CD8-positive, alpha-beta memory T cell (primary cell): ENCODE measurements at regions not wholly inside any gene's neighbourhood (a gene's known extent, or its start where the extent isn't known, plus 50 kb on each side); places are given as distances from the start of the nearest gene placed in this dataset.

Experiments used
- CTCF ChIA-PET: fragments of 350-600 bp; sonication (Branson Sonifier 250); formaldehyde crosslinking; loops from one replicate; lab custom pipeline; 2021; ENCODE audit warnings: antibody characterized with exemption; lab: Charles Lee
- POLR2A ChIA-PET: fragments of 350-600 bp; sonication (Branson Sonifier 250); formaldehyde crosslinking; loops from one replicate; lab custom pipeline; 2021; ENCODE audit warnings: antibody characterized with exemption; lab: Charles Lee
- DNase-seq, 5 donors: peaks; one replicate each; pipeline versions ENCODE4 v3.0.0 to v3.0.0-alpha.2; 2020 to 2022; ENCODE audit warnings: mixed read lengths in 1 of 5
- H3K27ac ChIP-seq: one replicate; pipeline ENCODE4 v1.7.0; 2013; ENCODE audit warnings: low read depth, mild to moderate bottlenecking, low read length, moderate library complexity
- H3K27me3 ChIP-seq: 2 replicates; pipeline ENCODE4 v1.7.0; 2013; ENCODE audit warnings: low read length, mild to moderate bottlenecking; ENCODE audit not compliant: insufficient read depth, poor library complexity, severe bottlenecking
- H3K36me3 ChIP-seq: 2 replicates; pipeline ENCODE4 v1.7.0; 2013; ENCODE audit warnings: mild to moderate bottlenecking, low read length, moderate library complexity; ENCODE audit not compliant: insufficient read depth
- H3K4me1 ChIP-seq: 2 replicates; pipeline ENCODE4 v1.7.0; 2013; ENCODE audit warnings: mild to moderate bottlenecking, low read length, moderate library complexity; ENCODE audit not compliant: insufficient read depth
- H3K4me3 ChIP-seq: 2 replicates; pipeline ENCODE4 v1.7.0; 2013; ENCODE audit warnings: mild to moderate bottlenecking, low read length
- H3K9me3 ChIP-seq: 2 replicates; pipeline ENCODE4 v1.7.0; 2013; ENCODE audit warnings: mild to moderate bottlenecking, low read length
- H3K27ac Mint-ChIP-seq, 8 donors: one replicate each; pipeline ENCODE4 v1.8.0; 2020 to 2021; ENCODE audit warnings: mixed read lengths in 8 of 8, mild to moderate bottlenecking in 6 of 8, inconsistent platforms in 3 of 8, moderate library complexity in 3 of 8
- H3K27me3 Mint-ChIP-seq, 2 donors: one replicate each; pipeline ENCODE4 v1.8.0; 2020 to 2021; ENCODE audit warnings: mixed read lengths in 2 of 2, mild to moderate bottlenecking in 1 of 2, moderate library complexity in 1 of 2
- H3K36me3 Mint-ChIP-seq, 3 donors: one replicate each; pipeline ENCODE4 v1.8.0; 2020 to 2021; ENCODE audit warnings: mixed read lengths in 3 of 3, inconsistent platforms in 1 of 3, mild to moderate bottlenecking in 1 of 3
- H3K4me1 Mint-ChIP-seq, 3 donors: one replicate each; pipeline ENCODE4 v1.8.0; 2020 to 2021; ENCODE audit warnings: mixed read lengths in 3 of 3, inconsistent platforms in 1 of 3, mild to moderate bottlenecking in 1 of 3
- H3K4me3 Mint-ChIP-seq, 7 donors: one replicate each; pipeline ENCODE4 v1.8.0; 2020 to 2021; ENCODE audit warnings: mixed read lengths in 7 of 7, mild to moderate bottlenecking in 6 of 7, moderate library complexity in 4 of 7, inconsistent platforms in 2 of 7
- H3K9me3 Mint-ChIP-seq, 5 donors: one replicate each; pipeline ENCODE4 v1.8.0; 2020 to 2022; ENCODE audit warnings: mixed read lengths in 5 of 5, mild to moderate bottlenecking in 3 of 5, moderate library complexity in 2 of 5, inconsistent platforms in 1 of 5

- no peak overlapping the region for H3K4me3 ChIP-seq
- H3K27me3 Mint-ChIP-seq: peaks cover 3 to 7% of the 10 kb centered on the region in 2 donors
- H3K4me1 Mint-ChIP-seq: no peaks in the 10 kb centered on the region
- no peak overlapping the region for H3K27ac Mint-ChIP-seq
- H3K4me3 Mint-ChIP-seq: no peak overlapping the region
- ChIA-PET POLR2A (no interaction called here), CTCF (no interaction called here)
- H3K36me3 Mint-ChIP-seq: no peaks in the 10 kb centered on the region
- no peaks in the 10 kb centered on the region for H3K27me3 ChIP-seq
- H3K9me3 ChIP-seq: no peaks in the 10 kb centered on the region
- DNase-seq: no peak
- H3K9me3 Mint-ChIP-seq: peaks cover 0 to 4% (median 0%) of the 10 kb centered on the region in 5 donors
- H3K27ac ChIP-seq: no peak overlapping the region
- no peaks in the 10 kb centered on the region for H3K36me3 ChIP-seq
- H3K4me1 ChIP-seq: no peaks in the 10 kb centered on the region
Observed at GRCh38 chr22:27557286-27558008, 244.1 kb downstream of the MN1 start.

- no peak overlapping the region for H3K27ac Mint-ChIP-seq
Observed at GRCh38 chr22:27558658-27559371, 242.7 kb downstream of the MN1 start.

GRCh38 chr22:27560781-27561180 is 240.8 kb downstream of the MN1 start:
- ChIA-PET POLR2A (no interaction called here), CTCF (no interaction called here)
- H3K4me3 ChIP-seq: no peak overlapping the region
- Mint-ChIP-seq H3K27me3 (peaks cover 0 to 6% of the 10 kb centered on the region in 2 donors), H3K4me3 (no peak overlapping the region), H3K27ac (no peak overlapping the region), H3K36me3 (no peaks in the 10 kb centered on the region), H3K4me1 (no peaks in the 10 kb centered on the region), H3K9me3 (peaks cover 0 to 5% (median 2%) of the 10 kb centered on the region in 5 donors)
- no peak for DNase-seq
- no peak overlapping the region for H3K27ac ChIP-seq
- no peaks in the 10 kb centered on the region for H3K9me3 ChIP-seq
- no peaks in the 10 kb centered on the region for H3K4me1 ChIP-seq
- no peaks in the 10 kb centered on the region for H3K36me3 ChIP-seq
- H3K27me3 ChIP-seq: no peaks in the 10 kb centered on the region

More at GRCh38 chr22:27558658-27559371, 242.7 kb downstream of the MN1 start:
- Mint-ChIP-seq H3K36me3 (no peaks in the 10 kb centered on the region), H3K27me3 (peaks cover 3 to 6% of the 10 kb centered on the region in 2 donors), H3K4me1 (no peaks in the 10 kb centered on the region), H3K9me3 (no peaks in the 10 kb centered on the region), H3K4me3 (no peak overlapping the region)
- Histone ChIP-seq H3K27ac (no peak overlapping the region), H3K27me3 (no peaks in the 10 kb centered on the region), H3K4me3 (no peak overlapping the region), H3K4me1 (no peaks in the 10 kb centered on the region), H3K9me3 (no peaks in the 10 kb centered on the region), H3K36me3 (no peaks in the 10 kb centered on the region)
- ChIA-PET POLR2A (no interaction called here), CTCF (no interaction called here)
- no peak for DNase-seq

GRCh38 chr22:27561286-27561904 is 240.2 kb downstream of the MN1 start:
- no peak overlapping the region for H3K27ac Mint-ChIP-seq
- H3K9me3 ChIP-seq: no peaks in the 10 kb centered on the region
- H3K4me1 ChIP-seq: no peaks in the 10 kb centered on the region
- H3K9me3 Mint-ChIP-seq: peaks cover 0 to 7% (median 2%) of the 10 kb centered on the region in 5 donors
- DNase-seq: no peak
- CTCF ChIA-PET: no interaction called here
- H3K4me1 Mint-ChIP-seq: no peaks in the 10 kb centered on the region
- no peak overlapping the region for H3K27ac ChIP-seq
- no peak overlapping the region for H3K4me3 ChIP-seq
- H3K27me3 Mint-ChIP-seq: peaks cover 0 to 6% of the 10 kb centered on the region in 2 donors
- H3K36me3 Mint-ChIP-seq: no peaks in the 10 kb centered on the region
- POLR2A ChIA-PET: no interaction called here
- H3K4me3 Mint-ChIP-seq: no peak overlapping the region
- no peaks in the 10 kb centered on the region for H3K27me3 ChIP-seq
- H3K36me3 ChIP-seq: no peaks in the 10 kb centered on the region

GRCh38 chr22:27564806-27565205 is 236.8 kb downstream of the MN1 start:
- DNase-seq: no peak
- no peaks in the 10 kb centered on the region for H3K36me3 Mint-ChIP-seq
- ChIA-PET POLR2A (no interaction called here), CTCF (no interaction called here)
- H3K9me3 Mint-ChIP-seq: peaks cover 0 to 7% (median 2%) of the 10 kb centered on the region in 5 donors
- H3K4me3 Mint-ChIP-seq: no peak overlapping the region
- H3K4me1 ChIP-seq: no peaks in the 10 kb centered on the region
- H3K27me3 ChIP-seq: no peaks in the 10 kb centered on the region
- H3K4me3 ChIP-seq: no peak overlapping the region
- peaks cover 0 to 5% of the 10 kb centered on the region in 2 donors for H3K27me3 Mint-ChIP-seq
- H3K9me3 ChIP-seq: no peaks in the 10 kb centered on the region
- no peaks in the 10 kb centered on the region for H3K4me1 Mint-ChIP-seq
- H3K36me3 ChIP-seq: no peaks in the 10 kb centered on the region
- no peak overlapping the region for H3K27ac Mint-ChIP-seq
- no peak overlapping the region for H3K27ac ChIP-seq

GRCh38 chr22:27566602-27567001 is 235.0 kb downstream of the MN1 start:
- H3K36me3 Mint-ChIP-seq: no peaks in the 10 kb centered on the region
- no peaks in the 10 kb centered on the region for H3K4me1 ChIP-seq
- POLR2A ChIA-PET: no interaction called here
- H3K4me3 ChIP-seq: no peak overlapping the region
- no peak for DNase-seq
- no peak overlapping the region for H3K27ac ChIP-seq
- H3K27me3 Mint-ChIP-seq: peaks cover 9 to 11% of the 10 kb centered on the region in 2 donors
- H3K4me3 Mint-ChIP-seq: no peak overlapping the region
- peaks cover 0 to 7% (median 4%) of the 10 kb centered on the region in 5 donors for H3K9me3 Mint-ChIP-seq
- CTCF ChIA-PET: no interaction called here
- H3K9me3 ChIP-seq: no peaks in the 10 kb centered on the region
- H3K27me3 ChIP-seq: no peaks in the 10 kb centered on the region
- H3K4me1 Mint-ChIP-seq: no peaks in the 10 kb centered on the region
- no peaks in the 10 kb centered on the region for H3K36me3 ChIP-seq
- H3K27ac Mint-ChIP-seq: no peak overlapping the region

GRCh38 chr22:27568265-27568664 is 233.3 kb downstream of the MN1 start:
- Mint-ChIP-seq H3K4me3 (peak overlapping the region in 1 of 7 donors; percentile 37), H3K27ac (no peak overlapping the region), H3K9me3 (peaks cover 0 to 7% (median 4%) of the 10 kb centered on the region in 5 donors), H3K4me1 (no peaks in the 10 kb centered on the region), H3K27me3 (peaks cover 10 to 20% of the 10 kb centered on the region in 2 donors), H3K36me3 (no peaks in the 10 kb centered on the region)
- Histone ChIP-seq H3K36me3 (no peaks in the 10 kb centered on the region), H3K9me3 (no peaks in the 10 kb centered on the region), H3K27ac (no peak overlapping the region), H3K4me1 (no peaks in the 10 kb centered on the region), H3K4me3 (no peak overlapping the region), H3K27me3 (no peaks in the 10 kb centered on the region)
- ChIA-PET CTCF (no interaction called here), POLR2A (no interaction called here)
- DNase-seq: no peak
